HG02798 (cell line): ENCODE measurements at regions not wholly inside any gene's neighbourhood (a gene's known extent, or its start where the extent isn't known, plus 50 kb on each side); places are given as distances from the start of the nearest gene placed in this dataset.
A peak's percentile ranks its signal among the peaks of the same experiment; 100 is the strongest.
"Not testable (repeated sequence)": the region's sequence is repeated elsewhere in the genome, so short reads cannot be mapped to it uniquely, and the experiment has no call there.

Source experiments
- ATAC-seq: cut with Tn5 transposase; IDR thresholded peaks from one replicate; pipeline ENCODE4 v1.9.1; 2021; ENCODE audit warnings: mild to moderate bottlenecking; ENCODE audit not compliant: unreplicated experiment, poor library complexity

- ATAC-seq, result peak; percentile 44
Measured at GRCh38 chr11:44409558-44410236, 99.8 kb upstream of the ALX4 start.

GRCh38 chr11:44416776-44417175 lies 106.8 kb upstream of the ALX4 start:
- ATAC-seq, result no peak

- ATAC-seq, result no peak
Measured at GRCh38 chr11:44417731-44418455, 108.0 kb upstream of the ALX4 start.

GRCh38 chr11:44418456-44418830 lies 108.5 kb upstream of the ALX4 start:
- no peak for ATAC-seq

GRCh38 chr11:44421090-44421675 lies 111.2 kb upstream of the ALX4 start:
- no peak for ATAC-seq

- no peak for ATAC-seq
Measured at GRCh38 chr11:44423289-44423688, 113.3 kb upstream of the ALX4 start.

- no peak for ATAC-seq
Measured at GRCh38 chr11:44424841-44425240, 114.9 kb upstream of the ALX4 start.

- ATAC-seq, result no peak
Measured at GRCh38 chr11:44426119-44426518, 116.2 kb upstream of the ALX4 start.

- ATAC-seq, result no peak
Measured at GRCh38 chr11:44426958-44427357, 117.0 kb upstream of the ALX4 start.

GRCh38 chr11:44427432-44427831 lies 117.5 kb upstream of the ALX4 start:
- no peak for ATAC-seq

- no peak for ATAC-seq
Measured at GRCh38 chr11:44430140-44430539, 120.2 kb upstream of the ALX4 start.

GRCh38 chr11:44434191-44434590 lies 124.3 kb upstream of the ALX4 start:
- ATAC-seq, result no peak

GRCh38 chr11:44437122-44437521 lies 127.2 kb upstream of the ALX4 start:
- no peak for ATAC-seq

- not testable (repeated sequence) for ATAC-seq
Measured at GRCh38 chr11:44442893-44443673, 122.4 kb upstream of the CD82 start.

GRCh38 chr11:44443836-44444769 lies 121.4 kb upstream of the CD82 start:
- ATAC-seq, result no peak

GRCh38 chr11:44444770-44445321 lies 120.6 kb upstream of the CD82 start:
- ATAC-seq, result no peak

GRCh38 chr11:44445500-44446365 lies 119.7 kb upstream of the CD82 start:
- no peak for ATAC-seq

GRCh38 chr11:44446366-44446762 lies 119.1 kb upstream of the CD82 start:
- no peak for ATAC-seq
